ENCODE measurements at regions not wholly inside any gene's neighbourhood (a gene's known extent, or its start where the extent isn't known, plus 50 kb on each side); places are given as distances from the start of the nearest gene placed in this dataset.

DNA sequence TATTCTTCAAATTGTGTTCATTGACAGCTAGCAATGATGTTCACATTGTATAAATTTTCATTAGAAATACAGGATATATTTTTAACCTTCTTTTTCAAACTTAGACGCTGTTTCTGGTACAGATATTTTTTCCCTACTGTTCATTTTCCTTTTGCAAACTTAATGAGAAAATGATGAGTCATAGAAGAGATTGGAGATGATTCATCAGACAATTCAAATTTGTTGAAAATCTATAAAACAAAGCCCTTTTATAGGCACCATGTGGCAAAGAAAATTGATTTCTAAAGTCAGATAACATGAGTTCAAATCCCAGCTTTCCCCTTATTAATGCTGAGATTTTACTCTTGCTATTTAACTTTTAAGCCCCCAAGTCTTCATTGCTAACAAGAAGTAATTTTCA is 728.8 kb upstream of the DDX18 start:
- no peak for TF ChIP-seq CTCF (IDR thresholded peaks at IDR 0.05; ENCODE audit: borderline replicate concordance, extremely low read depth, insufficient read depth)
- H3K9ac ChIP-seq (ENCODE audit: low read length in 3 of 3) = no peak overlapping the region
- intact Hi-C loops (cut with DNase I) = no loop called here
- H3K9me3 ChIP-seq (ENCODE audit: control insufficient read depth in 2 of 3, insufficient read depth in 1 of 3, low read length in 3 of 3) = no peaks in the 10 kb centered on the region
- no peak overlapping the region for H3K27ac ChIP-seq (ENCODE audit: low read depth in 2 of 2, low read length in 2 of 2)
- H3K36me3 ChIP-seq (ENCODE audit: control insufficient read depth in 2 of 3, insufficient read depth in 3 of 3, low read length in 3 of 3) = no peaks in the 10 kb centered on the region
- H3K4me1 ChIP-seq (ENCODE audit: control insufficient read depth in 2 of 3, insufficient read depth in 2 of 3, low read depth in 1 of 3, low read length in 3 of 3) = no peaks in the 10 kb centered on the region
- H3K4me3 ChIP-seq (ENCODE audit: low read length in 3 of 3) = no peak overlapping the region
- no peak for FAIRE-seq
- no peak for DNase-seq
- H3K27me3 ChIP-seq (ENCODE audit: control insufficient read depth, insufficient read depth, low read length) = no peaks in the 10 kb centered on the region

DNA sequence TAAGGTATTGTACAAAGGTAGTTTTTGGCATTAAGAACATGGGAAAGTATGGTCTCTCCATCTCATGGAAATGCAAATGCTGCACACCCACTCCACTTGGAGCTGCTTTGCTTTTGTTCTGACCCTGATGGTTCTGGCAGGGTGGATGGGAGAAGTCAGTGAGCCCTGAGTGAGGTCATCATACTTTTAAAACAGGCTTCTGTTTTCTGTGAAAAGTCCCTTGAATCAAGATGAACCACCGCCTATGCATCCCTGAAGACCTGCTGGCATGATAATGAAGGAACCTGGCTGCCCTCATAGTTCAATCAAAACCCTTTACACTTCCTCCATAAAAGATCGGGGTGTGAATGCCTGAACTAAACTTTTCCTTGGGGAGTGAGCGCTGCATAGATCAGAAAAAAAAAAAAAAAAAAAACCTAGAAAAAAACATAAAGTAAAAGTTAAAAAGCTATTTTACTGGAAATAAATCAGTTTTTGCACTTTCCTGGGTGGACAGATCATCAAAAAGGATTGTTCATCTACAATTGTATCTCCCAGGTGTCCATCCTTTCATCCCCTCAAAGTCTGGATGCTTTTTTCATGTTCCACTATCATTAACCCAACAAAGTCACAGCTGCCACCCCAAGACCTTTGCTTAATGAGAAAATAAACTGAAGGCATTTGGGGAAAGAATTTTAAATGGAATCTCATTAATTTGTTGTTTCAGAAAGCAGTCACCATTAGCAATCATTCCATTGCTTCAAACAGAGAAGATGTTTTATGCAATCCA is 728.1 kb upstream of the DDX18 start:
- no peak for FAIRE-seq

DNA sequence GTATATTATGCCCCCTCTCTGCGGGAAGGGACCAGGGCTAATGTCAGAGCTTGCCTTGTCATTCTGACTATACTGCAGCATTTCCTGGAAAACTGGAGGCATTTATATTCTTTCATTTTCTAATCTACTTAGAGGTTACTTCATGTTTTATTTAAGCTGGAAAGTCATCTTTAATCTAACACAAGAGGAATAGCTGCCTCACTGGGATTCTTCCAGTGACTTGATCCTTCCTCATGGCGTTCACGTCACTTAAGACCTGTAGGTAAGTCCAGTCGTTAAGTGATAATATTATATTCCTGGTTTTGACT is 727.6 kb upstream of the DDX18 start:
- TF ChIP-seq CTCF (IDR thresholded peaks at IDR 0.05; ENCODE audit: borderline replicate concordance, extremely low read depth, insufficient read depth) = no peak
- no peak overlapping the region for H3K27ac ChIP-seq (ENCODE audit: low read depth in 2 of 2, low read length in 2 of 2)
- DNase-seq (peak in 1 of 5 donors; percentile 14), FAIRE-seq (no peak)
- no peaks in the 10 kb centered on the region for H3K9me3 ChIP-seq (ENCODE audit: control insufficient read depth in 2 of 3, insufficient read depth in 1 of 3, low read length in 3 of 3)
- H3K27me3 ChIP-seq (ENCODE audit: control insufficient read depth, insufficient read depth, low read length) = no peaks in the 10 kb centered on the region
- H3K9ac ChIP-seq (ENCODE audit: low read length in 3 of 3) = no peak overlapping the region
- no peaks in the 10 kb centered on the region for H3K4me1 ChIP-seq (ENCODE audit: control insufficient read depth in 2 of 3, insufficient read depth in 2 of 3, low read depth in 1 of 3, low read length in 3 of 3)
- intact Hi-C loops (cut with DNase I) = no loop called here
- no peak overlapping the region for H3K4me3 ChIP-seq (ENCODE audit: low read length in 3 of 3)
- H3K36me3 ChIP-seq (ENCODE audit: control insufficient read depth in 2 of 3, insufficient read depth in 3 of 3, low read length in 3 of 3) = no peaks in the 10 kb centered on the region

More for the DNA sequence above, 728.1 kb upstream of the DDX18 start:
- H3K4me3 ChIP-seq (ENCODE audit: low read length in 3 of 3) = no peak overlapping the region
- TF ChIP-seq CTCF (IDR thresholded peaks at IDR 0.05; ENCODE audit: borderline replicate concordance, extremely low read depth, insufficient read depth) = no peak
- intact Hi-C loops (cut with DNase I) = no loop called here
- H3K4me1 ChIP-seq (ENCODE audit: control insufficient read depth in 2 of 3, insufficient read depth in 2 of 3, low read depth in 1 of 3, low read length in 3 of 3) = no peaks in the 10 kb centered on the region
- no peak for DNase-seq
- H3K9ac ChIP-seq (ENCODE audit: low read length in 3 of 3) = no peak overlapping the region
- no peaks in the 10 kb centered on the region for H3K9me3 ChIP-seq (ENCODE audit: control insufficient read depth in 2 of 3, insufficient read depth in 1 of 3, low read length in 3 of 3)
- no peaks in the 10 kb centered on the region for H3K27me3 ChIP-seq (ENCODE audit: control insufficient read depth, insufficient read depth, low read length)
- H3K27ac ChIP-seq (ENCODE audit: low read depth in 2 of 2, low read length in 2 of 2) = no peak overlapping the region
- H3K36me3 ChIP-seq (ENCODE audit: control insufficient read depth in 2 of 3, insufficient read depth in 3 of 3, low read length in 3 of 3) = no peaks in the 10 kb centered on the region

Data from kidney (tissue), 13 donors.